ENCODE measurements at regions not wholly inside any gene's neighbourhood (a gene's known extent, or its start where the extent isn't known, plus 50 kb on each side); places are given as distances from the start of the nearest gene placed in this dataset.

DNA sequence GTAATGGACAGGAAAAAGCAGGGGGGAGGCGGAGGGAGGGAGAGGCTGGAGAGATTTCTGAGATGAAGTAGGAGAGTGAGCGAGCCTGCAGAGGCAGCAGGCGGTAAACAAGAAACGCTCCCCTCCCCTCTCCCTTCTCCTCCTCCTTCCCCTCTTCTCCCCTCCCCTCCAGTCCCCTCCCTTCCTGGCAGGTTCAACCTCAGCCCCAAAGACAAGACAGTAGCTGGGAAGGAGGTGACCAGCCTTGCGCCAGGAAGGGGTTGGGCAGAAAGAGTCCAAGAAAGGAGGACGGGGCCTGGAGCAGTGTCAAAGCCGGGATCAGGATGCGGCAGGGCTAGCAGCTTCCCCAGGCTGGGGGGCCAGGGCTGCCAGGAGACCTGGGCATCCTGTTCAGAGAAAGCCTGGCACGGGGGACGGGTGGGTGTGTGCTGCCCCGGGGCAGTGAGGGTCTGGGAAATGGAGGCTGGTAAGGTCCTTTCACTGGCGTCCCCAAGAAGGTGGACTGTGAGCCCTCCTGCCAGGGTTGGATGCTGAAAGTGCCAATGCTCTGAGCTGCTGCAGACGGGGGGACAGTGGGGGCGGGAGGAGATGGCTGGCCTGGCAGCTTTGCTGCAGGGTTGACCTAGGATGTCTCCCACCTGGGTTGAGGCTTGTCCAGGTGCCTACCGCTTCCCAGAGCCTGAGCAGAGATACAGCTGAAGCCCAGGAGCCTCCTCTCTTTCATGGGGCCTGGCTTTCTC lies 261.6 kb upstream of the TNRC6C start:
- TF ChIP-seq, protein P1, sequence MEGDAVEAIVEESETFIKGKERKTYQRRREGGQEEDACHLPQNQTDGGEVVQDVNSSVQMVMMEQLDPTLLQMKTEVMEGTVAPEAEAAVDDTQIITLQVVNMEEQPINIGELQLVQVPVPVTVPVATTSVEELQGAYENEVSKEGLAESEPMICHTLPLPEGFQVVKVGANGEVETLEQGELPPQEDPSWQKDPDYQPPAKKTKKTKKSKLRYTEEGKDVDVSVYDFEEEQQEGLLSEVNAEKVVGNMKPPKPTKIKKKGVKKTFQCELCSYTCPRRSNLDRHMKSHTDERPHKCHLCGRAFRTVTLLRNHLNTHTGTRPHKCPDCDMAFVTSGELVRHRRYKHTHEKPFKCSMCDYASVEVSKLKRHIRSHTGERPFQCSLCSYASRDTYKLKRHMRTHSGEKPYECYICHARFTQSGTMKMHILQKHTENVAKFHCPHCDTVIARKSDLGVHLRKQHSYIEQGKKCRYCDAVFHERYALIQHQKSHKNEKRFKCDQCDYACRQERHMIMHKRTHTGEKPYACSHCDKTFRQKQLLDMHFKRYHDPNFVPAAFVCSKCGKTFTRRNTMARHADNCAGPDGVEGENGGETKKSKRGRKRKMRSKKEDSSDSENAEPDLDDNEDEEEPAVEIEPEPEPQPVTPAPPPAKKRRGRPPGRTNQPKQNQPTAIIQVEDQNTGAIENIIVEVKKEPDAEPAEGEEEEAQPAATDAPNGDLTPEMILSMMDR (IDR thresholded peaks at IDR 0.05; ENCODE audit: poor library complexity, severe bottlenecking), result no peak
- Histone ChIP-seq H3K4me3 (ENCODE audit: severe bottlenecking) (no peak overlapping the region), H3K27me3 (ENCODE audit: insufficient read depth, poor library complexity, severe bottlenecking) (peaks cover 94% of the 10 kb centered on the region), H3K36me3 (ENCODE audit: low read depth) (no peaks in the 10 kb centered on the region), H3K4me1 (ENCODE audit: insufficient read depth, poor library complexity, severe bottlenecking) (no peaks in the 10 kb centered on the region), H3K27ac (ENCODE audit: poor library complexity, severe bottlenecking) (no peak overlapping the region), H3K9me3 (ENCODE audit: severe bottlenecking) (no peaks in the 10 kb centered on the region)
- ATAC-seq (ENCODE audit: low read depth) (no peak), DNase-seq (ENCODE audit: low spot score) (no peak)

DNA sequence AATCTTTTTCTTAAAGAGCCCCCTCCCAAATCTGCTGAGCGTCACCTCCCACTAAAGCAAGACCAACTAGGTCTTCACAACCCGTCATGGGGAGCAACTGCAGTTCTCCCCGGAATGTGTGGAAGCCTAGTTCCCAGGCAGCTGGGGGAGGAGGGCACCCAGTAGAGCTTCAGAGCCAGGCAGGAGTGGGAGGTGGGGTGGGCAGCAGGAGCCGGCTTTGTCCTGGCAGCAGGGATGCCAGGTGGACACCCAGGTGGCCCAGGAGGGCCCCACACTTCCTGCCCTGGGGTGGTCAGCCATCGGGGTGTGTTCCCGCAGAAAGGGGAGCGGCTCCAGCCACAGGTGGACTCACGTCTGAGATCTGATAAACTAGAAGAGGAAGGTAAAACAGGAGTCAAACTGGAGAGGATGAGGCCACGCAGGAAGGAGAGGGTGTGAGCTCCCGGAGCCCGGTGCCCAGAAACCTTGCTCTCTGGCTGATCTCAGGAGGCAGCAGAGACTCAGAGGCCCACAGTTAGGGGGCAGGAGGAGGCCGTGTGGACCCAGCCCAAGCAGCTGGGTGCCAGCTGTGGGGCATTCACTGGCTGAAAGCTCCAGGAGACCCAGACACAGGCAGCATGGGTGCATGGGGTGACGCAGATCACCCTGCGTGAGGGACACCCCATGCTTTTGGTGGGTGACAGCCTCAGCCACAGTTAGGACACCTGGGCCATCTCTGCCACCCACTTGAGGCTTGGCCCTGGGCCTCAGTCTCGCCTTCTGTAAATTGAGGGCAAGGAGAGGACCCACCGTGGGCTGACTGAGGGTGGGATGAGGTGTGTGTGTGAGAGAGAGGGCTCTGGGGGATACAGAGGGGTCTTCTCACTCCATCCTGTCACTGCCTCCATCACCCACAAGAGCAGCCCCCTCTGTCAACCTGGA lies 260.8 kb upstream of the TNRC6C start:
- TF ChIP-seq, protein P1 (IDR thresholded peaks at IDR 0.05; ENCODE audit: poor library complexity, severe bottlenecking), result no peak
- Histone ChIP-seq H3K27ac (ENCODE audit: poor library complexity, severe bottlenecking) (no peak overlapping the region), H3K36me3 (ENCODE audit: low read depth) (no peaks in the 10 kb centered on the region), H3K4me1 (ENCODE audit: insufficient read depth, poor library complexity, severe bottlenecking) (no peaks in the 10 kb centered on the region), H3K27me3 (ENCODE audit: insufficient read depth, poor library complexity, severe bottlenecking) (peaks cover 89% of the 10 kb centered on the region), H3K9me3 (ENCODE audit: severe bottlenecking) (no peaks in the 10 kb centered on the region), H3K4me3 (ENCODE audit: severe bottlenecking) (no peak overlapping the region)
- DNase-seq (ENCODE audit: low spot score) (no peak), ATAC-seq (ENCODE audit: low read depth) (no peak)

DNA sequence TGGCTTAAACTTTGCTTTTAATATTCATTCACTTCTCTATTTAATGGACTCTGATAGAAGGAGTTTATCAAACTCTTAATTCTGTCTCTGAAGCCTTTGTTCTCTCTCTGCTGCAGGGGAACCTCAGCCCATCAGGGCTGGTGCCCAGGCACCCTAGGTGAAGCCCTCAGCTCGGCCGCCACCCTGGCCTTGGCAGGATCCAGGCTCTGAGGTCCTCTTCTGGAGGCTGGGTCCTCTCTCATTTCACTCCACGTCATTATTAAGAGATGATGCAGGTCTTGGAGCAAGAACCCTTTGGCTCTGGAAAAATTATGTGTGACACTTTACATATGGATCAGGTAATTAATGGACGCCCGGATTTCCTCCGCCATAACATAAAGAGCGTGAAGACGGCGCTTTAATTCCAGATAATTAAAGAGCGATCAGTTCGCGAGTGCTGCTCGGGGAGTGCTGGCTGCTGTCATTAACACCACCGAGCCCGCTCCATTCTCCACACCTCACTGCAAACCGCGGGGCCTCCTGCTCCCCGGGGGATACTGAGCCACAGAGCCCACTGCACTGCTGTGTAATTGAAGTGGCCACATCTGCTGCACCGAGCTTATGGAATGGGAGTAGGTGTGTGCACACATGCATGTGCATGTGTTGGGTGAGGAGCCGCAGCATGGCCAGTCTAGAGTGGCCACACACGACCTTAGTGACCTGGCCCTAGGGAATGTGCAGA lies 259.4 kb upstream of the TNRC6C start:
- H3K27me3 ChIP-seq (ENCODE audit: insufficient read depth, poor library complexity, severe bottlenecking), result peaks cover 76% of the 10 kb centered on the region
- ATAC-seq (ENCODE audit: low read depth) (no peak), DNase-seq (ENCODE audit: low spot score) (no peak)
- no peaks in the 10 kb centered on the region for H3K4me1 ChIP-seq (ENCODE audit: insufficient read depth, poor library complexity, severe bottlenecking)
- no peak overlapping the region for H3K4me3 ChIP-seq (ENCODE audit: severe bottlenecking)
- TF ChIP-seq, protein P1 (IDR thresholded peaks at IDR 0.05; ENCODE audit: poor library complexity, severe bottlenecking), result no peak
- peaks cover 8% of the 10 kb centered on the region for H3K9me3 ChIP-seq (ENCODE audit: severe bottlenecking)
- H3K27ac ChIP-seq (ENCODE audit: poor library complexity, severe bottlenecking), result no peak overlapping the region
- H3K36me3 ChIP-seq (ENCODE audit: low read depth), result no peaks in the 10 kb centered on the region

DNA sequence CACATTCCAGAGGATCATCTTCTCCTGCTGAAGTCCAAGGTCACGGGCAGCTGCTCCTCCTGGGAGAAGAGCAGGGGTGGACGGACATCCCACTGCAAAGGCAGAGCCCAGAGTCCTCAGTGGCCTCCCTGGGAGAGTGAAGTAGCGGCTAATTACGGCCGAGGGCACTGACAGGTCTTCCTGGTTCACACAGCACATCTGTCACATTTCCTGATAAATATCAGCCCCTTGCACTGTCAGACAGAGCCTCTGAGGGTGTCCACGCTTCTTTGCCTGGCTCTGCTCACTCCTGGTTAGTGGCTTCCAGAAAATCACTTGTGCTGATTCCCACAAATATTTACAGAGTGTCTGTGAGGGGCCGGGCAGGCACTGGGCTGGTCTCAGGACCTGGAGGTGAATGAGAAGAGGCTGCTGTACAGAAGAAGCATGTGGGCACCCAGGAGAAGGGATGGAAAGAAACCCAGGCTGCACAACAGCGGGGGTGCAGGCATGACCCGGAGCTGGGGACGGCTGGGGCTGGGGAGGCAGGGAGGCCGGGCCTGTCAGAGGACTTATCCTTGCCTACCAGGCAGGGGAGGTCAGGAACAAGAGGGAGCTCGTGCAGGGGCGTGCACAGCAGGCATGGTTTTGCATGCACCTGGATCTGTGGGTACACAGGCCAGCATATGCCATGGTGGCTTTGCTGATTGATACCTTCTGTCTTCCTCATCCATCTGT lies 258.2 kb upstream of the TNRC6C start:
- ATAC-seq (ENCODE audit: low read depth), result no peak
- Histone ChIP-seq H3K4me3 (ENCODE audit: severe bottlenecking) (no peak overlapping the region), H3K27ac (ENCODE audit: poor library complexity, severe bottlenecking) (no peak overlapping the region), H3K4me1 (ENCODE audit: insufficient read depth, poor library complexity, severe bottlenecking) (no peaks in the 10 kb centered on the region), H3K27me3 (ENCODE audit: insufficient read depth, poor library complexity, severe bottlenecking) (peaks cover 64% of the 10 kb centered on the region), H3K9me3 (ENCODE audit: severe bottlenecking) (peaks cover 14% of the 10 kb centered on the region), H3K36me3 (ENCODE audit: low read depth) (no peaks in the 10 kb centered on the region)
- TF ChIP-seq, protein P1 (IDR thresholded peaks at IDR 0.05; ENCODE audit: poor library complexity, severe bottlenecking), result no peak
- DNase-seq (ENCODE audit: low spot score), result no peak

Measured in RWPE2 (cell line).